SK-MEL-5 (cell line): ENCODE measurements at regions not wholly inside any gene's neighbourhood (a gene's known extent, or its start where the extent isn't known, plus 50 kb on each side); places are given as distances from the start of the nearest gene placed in this dataset.
"Not testable (repeated sequence)": the region's sequence is repeated elsewhere in the genome, so short reads cannot be mapped to it uniquely, and the experiment has no call there.

Experiments used
- DNase-seq: peaks from one replicate; pipeline ENCODE4 v3.0.0-alpha.2; 2016; ENCODE audit warnings: low read depth, low spot score
- in situ Hi-C: cut with HindIII; loops from 2 replicates; pipeline ENCODE4 v1.10.0; 2016; ENCODE audit warnings: low sequenced_read_pairs, high pct_unique_total_duplicates, low pct_unique_long_range_greater_than_20kb

DNA sequence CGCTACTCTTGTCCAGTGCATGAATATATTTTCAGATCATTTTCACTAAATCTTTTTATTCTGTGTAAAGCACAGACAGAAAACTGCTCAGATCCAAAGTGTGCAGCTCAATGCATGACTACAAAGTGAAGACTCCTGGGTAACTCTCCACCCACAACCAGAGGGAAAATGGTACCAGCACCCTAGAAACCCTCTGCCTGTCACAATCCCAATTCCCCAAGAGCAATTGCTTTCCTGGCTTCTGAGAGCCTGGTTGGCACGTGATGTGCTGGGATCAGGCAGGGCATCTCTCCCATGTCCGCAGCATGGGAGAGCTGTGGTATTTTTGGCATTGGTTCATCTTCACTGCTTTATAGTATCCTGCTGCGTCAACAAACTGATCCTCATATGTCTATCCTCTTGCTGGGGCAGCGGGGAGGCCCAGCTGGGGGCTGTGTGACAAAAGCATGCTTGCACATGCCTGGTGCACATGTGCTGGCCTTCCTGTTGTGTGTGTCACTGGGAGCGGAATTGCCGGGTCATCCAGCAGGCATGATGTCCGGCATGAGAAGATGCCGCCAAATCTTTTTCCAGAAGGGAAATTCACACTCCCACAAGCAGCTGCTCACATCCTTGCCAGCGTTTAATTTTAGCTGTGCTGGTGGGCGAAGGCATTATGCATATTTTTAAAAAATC, 278.9 kb upstream of the FOXF1 start:
- no peak for DNase-seq
- in situ Hi-C loops = no loop called here

DNA sequence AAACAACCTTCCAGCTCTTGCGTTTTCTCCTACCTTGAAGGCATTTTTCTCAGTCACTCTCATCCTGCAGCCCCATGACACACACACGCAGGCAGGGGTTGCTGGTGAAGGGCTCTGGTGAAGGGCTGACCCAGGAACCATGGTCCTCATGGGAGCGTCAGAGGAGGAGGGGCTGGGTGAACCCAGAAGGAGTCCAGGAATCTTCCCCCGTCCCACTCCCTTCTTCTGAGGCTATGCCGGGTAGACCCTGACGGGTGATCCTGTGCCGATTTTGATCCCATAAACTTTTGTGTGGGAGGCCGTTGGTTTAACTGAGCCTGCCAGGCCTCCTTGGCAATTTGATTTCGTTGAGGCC, 278.4 kb upstream of the FOXF1 start:
- no peak for DNase-seq
- in situ Hi-C loops = no loop called here

DNA sequence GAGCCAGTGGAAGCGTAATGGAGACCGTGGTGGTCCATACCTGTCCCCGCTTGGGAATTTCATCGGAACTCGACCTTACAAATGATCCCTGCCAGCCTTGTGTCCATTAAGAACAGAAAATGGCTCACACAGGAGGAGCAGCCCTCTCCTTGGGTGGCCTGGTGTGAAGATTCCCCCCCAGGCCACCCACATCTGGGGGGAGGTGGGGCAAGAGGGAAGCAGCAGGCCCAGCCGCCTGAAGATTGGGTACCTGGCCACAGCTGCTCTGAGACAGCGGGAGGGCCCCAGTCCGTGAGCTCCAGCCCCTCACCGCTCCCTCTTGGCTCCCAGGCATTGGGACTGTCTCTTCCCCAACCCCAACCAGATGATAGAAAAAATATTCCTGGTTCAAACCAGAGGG, 277.8 kb upstream of the FOXF1 start:
- in situ Hi-C loops = no loop called here
- DNase-seq = no peak

DNA sequence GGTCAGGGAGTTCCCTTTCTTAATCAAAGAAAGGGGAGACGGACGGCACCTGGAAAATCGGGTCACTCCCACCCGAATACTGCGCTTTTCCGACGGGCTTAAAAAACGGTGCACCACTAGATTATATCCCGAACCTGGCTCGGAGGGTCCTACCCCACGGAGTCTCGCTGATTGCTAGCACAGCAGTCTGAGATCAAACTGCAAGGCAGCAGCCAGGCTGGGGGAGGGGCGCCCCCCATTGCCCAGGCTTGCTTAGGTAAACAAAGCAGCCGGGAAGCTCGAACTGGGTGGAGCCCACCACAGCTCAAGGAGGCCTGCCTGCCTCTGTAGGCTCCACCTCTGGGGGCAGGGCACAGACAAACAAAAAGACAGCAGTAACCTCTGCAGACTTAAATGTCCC, 276.8 kb upstream of the FOXF1 start:
- DNase-seq, in situ Hi-C loops: not testable (repeated sequence)

GRCh38 chr16:86239381-86239780, 270.9 kb upstream of the FOXF1 start:
- in situ Hi-C loops = no loop called here

GRCh38 chr16:86240716-86241363, 269.5 kb upstream of the FOXF1 start:
- in situ Hi-C loops = no loop called here
- DNase-seq = no peak

More at GRCh38 chr16:86239381-86239780, 270.9 kb upstream of the FOXF1 start:
- DNase-seq = no peak

DNA sequence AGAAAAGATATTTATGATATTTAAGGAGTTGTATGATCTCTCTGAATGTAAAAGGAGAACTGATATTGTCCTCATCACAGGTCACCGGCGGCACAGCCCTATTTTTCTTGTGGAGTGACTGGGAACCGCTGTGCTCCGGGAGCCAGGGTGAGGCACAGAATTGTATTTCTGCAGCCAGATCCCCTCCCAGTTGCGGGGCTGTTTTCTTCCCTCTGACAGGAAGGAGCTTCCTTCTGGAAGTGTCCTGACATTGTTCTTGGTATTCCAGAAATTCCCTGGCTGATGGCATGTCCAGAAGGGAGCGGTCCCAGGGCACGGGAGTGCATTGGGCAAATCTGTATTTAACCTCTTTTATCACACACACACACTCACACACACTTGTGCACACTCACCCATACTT, 268.6 kb upstream of the FOXF1 start:
- DNase-seq = no peak
- in situ Hi-C loops = no loop called here

GRCh38 chr16:86242244-86243122, 267.8 kb upstream of the FOXF1 start:
- DNase-seq = no peak
- in situ Hi-C loops = no loop called here

DNA sequence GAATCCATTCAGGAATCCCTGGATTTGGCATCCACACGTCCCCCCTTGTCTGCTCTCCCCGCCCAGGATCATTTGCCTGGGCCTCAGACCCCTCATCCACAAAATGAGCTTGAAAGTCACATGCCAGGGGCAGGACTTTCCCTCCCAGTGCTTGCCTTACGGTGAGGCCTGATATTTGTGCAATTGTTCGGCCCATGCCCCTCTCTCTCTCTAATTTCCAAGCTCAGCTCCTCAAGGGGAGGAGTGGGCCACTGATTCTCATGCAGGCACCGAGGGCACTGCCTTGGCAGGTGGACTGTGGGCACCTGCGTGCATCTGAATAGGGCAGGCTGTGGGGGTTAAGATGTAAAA, 267.2 kb upstream of the FOXF1 start:
- no peak for DNase-seq
- in situ Hi-C loops = no loop called here

DNA sequence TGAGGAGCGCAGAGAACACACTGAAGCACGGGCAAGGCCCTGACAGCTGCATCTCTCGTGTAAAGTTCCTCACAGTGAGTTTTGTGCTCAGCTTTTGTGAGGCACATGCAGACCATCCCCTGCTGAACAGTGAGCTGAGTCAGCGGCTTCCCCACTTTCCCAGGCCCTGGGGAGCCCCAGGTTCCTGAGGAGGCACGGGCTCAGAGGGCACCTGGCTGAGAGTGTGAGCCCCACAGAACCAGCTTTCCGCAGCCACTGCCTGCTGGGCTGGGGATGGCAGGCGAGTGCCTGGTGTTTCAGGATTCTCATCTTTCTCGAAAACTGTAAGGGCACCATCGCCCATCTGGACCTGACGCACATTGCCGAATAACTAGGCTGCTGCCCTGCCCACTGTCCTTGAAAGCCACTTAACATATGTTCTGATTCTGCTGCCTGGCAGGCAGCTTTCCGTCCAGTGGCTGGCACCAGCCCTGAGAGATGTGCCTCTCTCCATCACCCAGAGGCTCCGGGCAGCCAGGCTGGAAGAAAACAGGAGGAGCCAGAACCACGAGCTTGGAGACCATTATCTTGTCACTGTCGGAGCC, 266.7 kb upstream of the FOXF1 start:
- DNase-seq = no peak
- in situ Hi-C loops = no loop called here

DNA sequence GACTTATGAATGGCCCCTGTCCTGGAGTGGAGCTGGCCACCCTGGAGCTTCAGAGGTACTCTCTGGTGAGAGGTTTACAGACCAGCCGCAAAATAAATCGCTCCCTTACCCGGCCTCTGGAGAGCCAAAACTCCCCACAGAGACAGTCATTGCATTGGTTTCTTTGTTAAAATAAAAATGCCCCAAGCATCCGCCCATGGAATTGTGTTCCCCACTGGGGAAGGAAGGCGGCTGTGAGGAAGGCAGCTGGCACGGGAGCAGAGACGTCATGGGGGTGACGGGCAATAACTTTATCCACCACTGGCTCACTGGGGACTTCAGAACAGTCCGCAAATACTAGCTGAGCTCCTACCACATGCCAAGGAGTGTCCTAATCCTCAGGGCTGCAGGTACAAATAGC, 266.2 kb upstream of the FOXF1 start:
- in situ Hi-C loops = no loop called here
- DNase-seq = no peak

GRCh38 chr16:86244936-86245335, 265.4 kb upstream of the FOXF1 start:
- in situ Hi-C loops = no loop called here
- DNase-seq = no peak

- DNase-seq = no peak
- in situ Hi-C loops = no loop called here
Observed at GRCh38 chr16:86245351-86245750, 265.0 kb upstream of the FOXF1 start.

GRCh38 chr16:86245895-86246294, 264.4 kb upstream of the FOXF1 start:
- in situ Hi-C loops = no loop called here
- no peak for DNase-seq

DNA sequence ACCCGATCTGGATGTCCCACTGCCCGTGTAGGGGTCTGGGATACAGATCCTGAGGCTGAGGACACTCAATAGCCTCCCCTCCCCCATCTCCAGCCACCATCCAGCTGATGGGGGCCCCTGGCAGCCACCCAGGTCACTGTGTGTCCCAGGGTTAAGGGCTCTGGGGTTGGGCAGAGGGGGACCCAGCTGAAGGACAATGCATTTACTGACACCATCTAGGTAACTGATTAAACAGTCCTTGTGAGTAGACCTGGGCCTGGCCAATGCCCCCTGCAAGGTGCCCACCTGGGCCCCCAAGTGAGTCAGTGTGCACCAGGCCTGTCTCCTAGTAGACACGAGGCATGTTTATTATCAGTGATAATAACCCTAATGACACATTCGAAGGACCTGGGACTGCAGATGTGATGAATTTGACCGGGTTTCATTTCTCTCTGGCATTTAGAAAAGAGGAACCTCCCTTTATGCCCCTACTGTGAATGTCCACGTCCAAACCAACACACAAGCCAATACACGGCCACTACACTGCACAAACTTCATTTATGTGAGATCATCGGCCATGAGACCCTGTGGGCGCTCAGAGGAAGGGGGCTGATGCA, 261.9 kb upstream of the FOXF1 start:
- no peak for DNase-seq
- in situ Hi-C loops = no loop called here

GRCh38 chr16:86249631-86250030, 260.7 kb upstream of the FOXF1 start:
- no peak for DNase-seq

DNA sequence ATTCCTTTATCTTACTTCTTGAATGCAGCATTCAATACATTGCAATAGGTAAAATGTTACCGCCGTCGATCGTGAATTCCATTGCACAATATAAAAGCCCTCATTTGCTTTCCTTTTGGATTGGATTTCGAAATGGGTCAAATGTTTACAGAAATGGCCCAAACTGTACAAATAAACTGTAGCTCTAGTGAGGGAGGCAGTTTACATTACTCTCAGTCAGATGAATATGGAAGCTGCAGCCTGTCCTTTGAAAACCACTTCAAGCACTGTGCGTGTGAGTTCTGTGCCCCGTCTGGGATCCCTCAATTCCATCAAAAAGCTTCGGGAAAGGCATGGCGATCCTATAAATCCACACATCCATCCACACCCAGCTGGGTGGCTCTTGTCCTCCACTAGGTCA, 258.6 kb upstream of the FOXF1 start:
- in situ Hi-C loops = no loop called here
- no peak for DNase-seq

More at GRCh38 chr16:86249631-86250030, 260.7 kb upstream of the FOXF1 start:
- in situ Hi-C loops = no loop called here

GRCh38 chr16:86252596-86252995, 257.7 kb upstream of the FOXF1 start:
- in situ Hi-C loops = no loop called here
- peak; percentile 59 for DNase-seq
